ENCODE measurements at regions not wholly inside any gene's neighbourhood (a gene's known extent, or its start where the extent isn't known, plus 50 kb on each side); places are given as distances from the start of the nearest gene placed in this dataset.
"Not testable (repeated sequence)": the region's sequence is repeated elsewhere in the genome, so short reads cannot be mapped to it uniquely, and the experiment has no call there.

- TF ChIP-seq POLR2A (IDR thresholded peaks at IDR 0.05) (no peak), CTCF (IDR thresholded peaks at IDR 0.05 in 8 of 11, conservative IDR thresholded peaks at IDR 0.05 in 3 of 11) (no peak), POLR2AphosphoS5 (IDR thresholded peaks at IDR 0.05) (no peak)
- Histone ChIP-seq H3K4me3 (no peak overlapping the region), H3K27me3 (replicated peaks in 1 of 7) (peaks cover 0 to 10% (median 0%) of the 10 kb centered on the region in 7 donors), H3K36me3 (no peaks in the 10 kb centered on the region), H3K4me1 (no peaks in the 10 kb centered on the region), H3K9me3 (no peaks in the 10 kb centered on the region), H3K27ac (no peak overlapping the region)
- WGBS, 5 donors: 83 to 96% (median 89%) methylated on average over 3 of the region's 3 CpGs
- intact Hi-C loops (cut with DNase I; ENCODE audit: low total_unique reads): no loop called here
- no peak for DNase-seq
Observed at GRCh38 chr6:133811557-133811956, 77.4 kb upstream of the TCF21 start.

GRCh38 chr6:133812446-133812845 is 76.5 kb upstream of the TCF21 start:
- H3K4me1 ChIP-seq; H3K27ac ChIP-seq; H3K27me3 ChIP-seq (replicated peaks in 1 of 7); H3K4me3 ChIP-seq; DNase-seq; H3K36me3 ChIP-seq; intact Hi-C loops (cut with DNase I; ENCODE audit: low total_unique reads); H3K9me3 ChIP-seq: not testable (repeated sequence)
- WGBS, 5 donors: 74 to 95% (median 82%) methylated on average over 2 of the region's 2 CpGs

GRCh38 chr6:133814238-133814637 is 74.7 kb upstream of the TCF21 start:
- no peak for TF ChIP-seq POLR2A (IDR thresholded peaks at IDR 0.05)
- TF ChIP-seq POLR2AphosphoS5 (IDR thresholded peaks at IDR 0.05): no peak
- TF ChIP-seq CTCF (IDR thresholded peaks at IDR 0.05 in 8 of 11, conservative IDR thresholded peaks at IDR 0.05 in 3 of 11): no peak
- intact Hi-C loops (cut with DNase I; ENCODE audit: low total_unique reads): no loop called here
- 58 to 78% (median 63%) methylated on average over 1 of the region's 1 CpG for WGBS, 5 donors
- Histone ChIP-seq H3K27ac (peak overlapping the region in 1 of 8 donors; percentile 17), H3K4me1 (no peaks in the 10 kb centered on the region), H3K27me3 (replicated peaks in 1 of 7) (peaks cover 0 to 10% (median 0%) of the 10 kb centered on the region in 7 donors), H3K36me3 (no peaks in the 10 kb centered on the region), H3K9me3 (no peaks in the 10 kb centered on the region), H3K4me3 (no peak overlapping the region)
- DNase-seq: no peak

- Histone ChIP-seq H3K27ac (peak overlapping the region in 1 of 8 donors; percentile 17), H3K4me1 (no peaks in the 10 kb centered on the region), H3K4me3 (no peak overlapping the region), H3K36me3 (no peaks in the 10 kb centered on the region), H3K27me3 (replicated peaks in 1 of 7) (peaks cover 0 to 10% (median 0%) of the 10 kb centered on the region in 7 donors), H3K9me3 (no peaks in the 10 kb centered on the region)
- 18 to 68% (median 35%) methylated on average over 1 of the region's 1 CpG for WGBS, 5 donors
- intact Hi-C loops (cut with DNase I; ENCODE audit: low total_unique reads): no loop called here
- DNase-seq: no peak
- no peak for TF ChIP-seq POLR2AphosphoS5 (IDR thresholded peaks at IDR 0.05)
- TF ChIP-seq CTCF (IDR thresholded peaks at IDR 0.05 in 8 of 11, conservative IDR thresholded peaks at IDR 0.05 in 3 of 11): no peak
- no peak for TF ChIP-seq POLR2A (IDR thresholded peaks at IDR 0.05)
Observed at GRCh38 chr6:133814797-133815196, 74.1 kb upstream of the TCF21 start.

GRCh38 chr6:133815313-133815712 is 73.6 kb upstream of the TCF21 start:
- no peaks in the 10 kb centered on the region for H3K36me3 ChIP-seq
- no peak for DNase-seq
- no peaks in the 10 kb centered on the region for H3K4me1 ChIP-seq
- H3K27ac ChIP-seq: peak overlapping the region in 1 of 8 donors; percentile 17
- peaks cover 0 to 10% (median 0%) of the 10 kb centered on the region in 7 donors for H3K27me3 ChIP-seq (replicated peaks in 1 of 7)
- no peak overlapping the region for H3K4me3 ChIP-seq
- intact Hi-C loops (cut with DNase I; ENCODE audit: low total_unique reads): no loop called here
- 61 to 70% (median 65%) methylated on average over 2 of the region's 2 CpGs for WGBS, 5 donors
- no peak for TF ChIP-seq POLR2AphosphoS5 (IDR thresholded peaks at IDR 0.05)
- TF ChIP-seq CTCF (IDR thresholded peaks at IDR 0.05 in 8 of 11, conservative IDR thresholded peaks at IDR 0.05 in 3 of 11): no peak
- TF ChIP-seq POLR2A (IDR thresholded peaks at IDR 0.05): no peak
- H3K9me3 ChIP-seq: no peaks in the 10 kb centered on the region

Data from spleen (tissue), 11 donors.